H9 (cell line): ENCODE measurements at regions not wholly inside any gene's neighbourhood (a gene's known extent, or its start where the extent isn't known, plus 50 kb on each side); places are given as distances from the start of the nearest gene placed in this dataset.

Experiments used
- DNase-seq: peaks from one replicate; pipeline ENCODE4 v3.0.0-alpha.2; 2017
- H2AFZ ChIP-seq: one replicate; pipeline ENCODE4 v1.6.1; 2013; ENCODE audit warnings: mild to moderate bottlenecking, low read length, control low read depth, moderate library complexity
- H2AK5ac ChIP-seq: 2 replicates; pipeline ENCODE4 v1.6.1; 2013; ENCODE audit warnings: low read length, control low read depth, mixed read lengths; ENCODE audit not compliant: insufficient read length
- H2BK120ac ChIP-seq: one replicate; pipeline ENCODE4 v1.6.1; 2013; ENCODE audit warnings: low read depth, mild to moderate bottlenecking, low read length, control low read depth, inconsistent platforms; ENCODE audit not compliant: poor library complexity, severe bottlenecking
- H2BK12ac ChIP-seq: 2 replicates; pipeline ENCODE4 v1.6.1; 2013; ENCODE audit warnings: low read length, control low read depth, mixed read lengths, low read depth; ENCODE audit not compliant: insufficient read length
- H2BK15ac ChIP-seq: 2 replicates; pipeline ENCODE4 v1.6.1; 2013; ENCODE audit warnings: low read depth, low read length, control low read depth
- H2BK20ac ChIP-seq: one replicate; pipeline ENCODE4 v1.6.1; 2013; ENCODE audit warnings: low read depth, mild to moderate bottlenecking, low read length, control low read depth, inconsistent platforms; ENCODE audit not compliant: poor library complexity, severe bottlenecking
- H2BK5ac ChIP-seq: 2 replicates; pipeline ENCODE4 v1.6.1; 2013; ENCODE audit warnings: low read length, control low read depth, mixed read lengths; ENCODE audit not compliant: insufficient read length
- H3K14ac ChIP-seq: 2 replicates; pipeline ENCODE4 v1.6.1; 2013; ENCODE audit warnings: low read length, control low read depth; ENCODE audit not compliant: insufficient read depth
- H3K18ac ChIP-seq: 2 replicates; pipeline ENCODE4 v1.6.1; 2013; ENCODE audit warnings: low read depth, mild to moderate bottlenecking, mixed read lengths, low read length, control low read depth; ENCODE audit not compliant: insufficient read length
- H3K23ac ChIP-seq: 2 replicates; pipeline ENCODE4 v1.6.1; 2013; ENCODE audit warnings: low read length, control low read depth, mixed read lengths, low read depth; ENCODE audit not compliant: insufficient read length
- H3K23me2 ChIP-seq: 2 replicates; pipeline ENCODE4 v1.6.1; 2013; ENCODE audit warnings: low read depth, mild to moderate bottlenecking, mixed read lengths, low read length, control low read depth; ENCODE audit not compliant: insufficient read length, poor library complexity, severe bottlenecking
- H3K27ac ChIP-seq: 2 replicates; pipeline ENCODE4 v1.5.1; 2013; ENCODE audit warnings: low read length, control low read depth, mixed read lengths, low read depth; ENCODE audit not compliant: insufficient read length
- H3K27me3 ChIP-seq: 2 replicates; pipeline ENCODE4 v1.6.1; 2013; ENCODE audit warnings: low read length, control low read depth, inconsistent platforms; ENCODE audit not compliant: insufficient read depth
- H3K4ac ChIP-seq: 2 replicates; pipeline ENCODE4 v1.6.1; 2013; ENCODE audit warnings: low read depth, mild to moderate bottlenecking, control low read depth, inconsistent platforms, low read length, moderate library complexity
- H3K4me1 ChIP-seq: 2 replicates; pipeline ENCODE4 v1.6.1; 2013; ENCODE audit warnings: low read length, control low read depth, inconsistent platforms; ENCODE audit not compliant: insufficient read depth
- H3K4me2 ChIP-seq: 2 replicates; pipeline ENCODE4 v1.6.1; 2013; ENCODE audit warnings: low read length, control low read depth, mixed read lengths; ENCODE audit not compliant: insufficient read length, insufficient read depth
- H3K56ac ChIP-seq: 2 replicates; pipeline ENCODE4 v1.6.1; 2013; ENCODE audit warnings: low read depth, mild to moderate bottlenecking, mixed read lengths, low read length, control low read depth; ENCODE audit not compliant: insufficient read length
- H3K79me1 ChIP-seq: 2 replicates; pipeline ENCODE4 v1.6.1; 2013; ENCODE audit warnings: low read depth, mild to moderate bottlenecking, moderate library complexity, low read length, control low read depth, inconsistent platforms; ENCODE audit not compliant: insufficient read depth, poor library complexity, severe bottlenecking
- H3K79me2 ChIP-seq: 2 replicates; pipeline ENCODE4 v1.6.1; 2013; ENCODE audit warnings: low read length, control low read depth, inconsistent platforms; ENCODE audit not compliant: insufficient read depth
- H3K9ac ChIP-seq: 2 replicates; pipeline ENCODE4 v1.6.1; 2013; ENCODE audit warnings: low read length, control low read depth, mixed read lengths; ENCODE audit not compliant: insufficient read length; ENCODE audit errors: extremely low read depth
- H3K9me3 ChIP-seq: one replicate; pipeline ENCODE4 v1.6.1; 2013; ENCODE audit warnings: low read depth, low read length, inconsistent platforms; ENCODE audit not compliant: control insufficient read depth
- H3T11ph ChIP-seq: one replicate; pipeline ENCODE4 v1.6.1; 2013; ENCODE audit warnings: mild to moderate bottlenecking, low read length, control low read depth, inconsistent platforms
- H4K20me1 ChIP-seq: one replicate; pipeline ENCODE4 v1.6.1; 2013; ENCODE audit not compliant: control insufficient read depth, insufficient read length, insufficient read depth
- H4K5ac ChIP-seq: 2 replicates; pipeline ENCODE4 v1.6.1; 2013; ENCODE audit warnings: low read depth, mild to moderate bottlenecking, mixed read lengths, low read length, control low read depth; ENCODE audit not compliant: insufficient read length
- H4K8ac ChIP-seq: replicated peaks from 2 replicates; pipeline ENCODE4 v1.6.1; 2013; ENCODE audit warnings: low read length, control low read depth, mixed read lengths, low read depth; ENCODE audit not compliant: insufficient read length
- H4K91ac ChIP-seq: 2 replicates; pipeline ENCODE4 v1.6.1; 2013; ENCODE audit warnings: low read depth, mild to moderate bottlenecking, moderate library complexity, mixed read lengths, low read length, control low read depth; ENCODE audit not compliant: insufficient read length
- H3K27ac Mint-ChIP-seq, 3 experiments: 2 replicates in 2 of 3; 3 replicates in 1 of 3; pipeline ENCODE4 v1.8.0; 2020 to 2021; ENCODE audit warnings: mixed read lengths in 3 of 3, mild to moderate bottlenecking in 1 of 3, moderate library complexity in 1 of 3
- H3K27me3 Mint-ChIP-seq: 2 replicates; pipeline ENCODE4 v1.8.0; 2021; ENCODE audit warnings: low read depth, mild to moderate bottlenecking, moderate library complexity, mixed read lengths
- H3K36me3 Mint-ChIP-seq, 3 experiments: 2 replicates in 2 of 3; 3 replicates in 1 of 3; pipeline ENCODE4 v1.8.0; 2020 to 2021; ENCODE audit warnings: low read depth in 3 of 3, mixed read lengths in 3 of 3; ENCODE audit not compliant: insufficient read depth in 1 of 3
- H3K4me1 Mint-ChIP-seq, 2 experiments: 2 replicates each; pipeline ENCODE4 v1.8.0; 2020; ENCODE audit warnings: mixed read lengths in 2 of 2
- H3K4me3 Mint-ChIP-seq, 2 experiments: 2 replicates in 1 of 2; 3 replicates in 1 of 2; pipeline ENCODE4 v1.8.0; 2020 to 2021; ENCODE audit warnings: mild to moderate bottlenecking in 2 of 2, mixed read lengths in 2 of 2, moderate library complexity in 1 of 2
- H3K9me3 Mint-ChIP-seq, 2 experiments: 2 replicates in 1 of 2; 3 replicates in 1 of 2; pipeline ENCODE4 v1.8.0; 2020; ENCODE audit warnings: mild to moderate bottlenecking in 2 of 2, mixed read lengths in 2 of 2, moderate library complexity in 1 of 2
- TF ChIP-seq, protein P1 (sequence below): fragments of 200-600 bp; sonication (generic); conservative IDR thresholded peaks from 3 replicates; pipeline ENCODE4 v1.8.0; 2021; ENCODE audit warnings: antibody characterized with exemption, mild to moderate bottlenecking

DNA sequence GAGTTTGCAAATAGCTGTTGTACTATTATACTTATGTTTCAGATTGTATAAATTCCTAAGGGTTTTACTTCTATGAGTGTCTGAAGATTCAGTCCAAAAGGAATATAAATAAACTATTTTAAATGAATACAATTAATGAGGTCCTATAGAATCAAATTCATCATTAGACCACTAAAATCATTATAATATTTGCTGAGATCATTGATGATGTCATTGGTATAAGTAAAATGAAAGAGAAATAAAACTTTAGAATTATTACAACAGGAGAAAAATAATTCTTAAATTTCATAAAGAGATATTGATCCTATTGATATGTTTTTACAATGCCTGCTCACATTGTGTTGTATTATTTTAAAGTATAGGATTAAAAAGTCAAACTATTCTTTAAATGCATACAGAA lies 544.0 kb upstream of the ZWINT start:
- Mint-ChIP-seq H3K36me3 (no peaks in the 10 kb centered on the region), H3K27me3 (no peaks in the 10 kb centered on the region), H3K4me1 (no peaks in the 10 kb centered on the region), H3K4me3 (no peak overlapping the region), H3K27ac (no peak overlapping the region), H3K9me3 (no peaks in the 10 kb centered on the region)
- Histone ChIP-seq H2BK5ac (no peak overlapping the region), H4K8ac (no peak overlapping the region), H2AK5ac (no peak overlapping the region), H2BK20ac (no peak overlapping the region), H3K4ac (no peak overlapping the region), H3K79me1 (no peaks in the 10 kb centered on the region), H3K14ac (no peak overlapping the region), H3K4me1 (no peaks in the 10 kb centered on the region), H4K91ac (no peak overlapping the region), H3K18ac (no peak overlapping the region), H3T11ph (no peak overlapping the region), H4K5ac (no peak overlapping the region), H3K27ac (no peak overlapping the region), H2BK12ac (no peak overlapping the region), H3K23ac (no peak overlapping the region), H2BK120ac (no peak overlapping the region), H3K9me3 (no peaks in the 10 kb centered on the region), H3K23me2 (no peaks in the 10 kb centered on the region), H2BK15ac (no peak overlapping the region), H3K4me2 (no peak overlapping the region), H3K56ac (no peak overlapping the region), H3K79me2 (no peaks in the 10 kb centered on the region), H3K27me3 (no peaks in the 10 kb centered on the region), H2AFZ (no peak overlapping the region), H3K9ac (no peak overlapping the region), H4K20me1 (no peaks in the 10 kb centered on the region)
- DNase-seq = no peak
- TF ChIP-seq, protein P1, sequence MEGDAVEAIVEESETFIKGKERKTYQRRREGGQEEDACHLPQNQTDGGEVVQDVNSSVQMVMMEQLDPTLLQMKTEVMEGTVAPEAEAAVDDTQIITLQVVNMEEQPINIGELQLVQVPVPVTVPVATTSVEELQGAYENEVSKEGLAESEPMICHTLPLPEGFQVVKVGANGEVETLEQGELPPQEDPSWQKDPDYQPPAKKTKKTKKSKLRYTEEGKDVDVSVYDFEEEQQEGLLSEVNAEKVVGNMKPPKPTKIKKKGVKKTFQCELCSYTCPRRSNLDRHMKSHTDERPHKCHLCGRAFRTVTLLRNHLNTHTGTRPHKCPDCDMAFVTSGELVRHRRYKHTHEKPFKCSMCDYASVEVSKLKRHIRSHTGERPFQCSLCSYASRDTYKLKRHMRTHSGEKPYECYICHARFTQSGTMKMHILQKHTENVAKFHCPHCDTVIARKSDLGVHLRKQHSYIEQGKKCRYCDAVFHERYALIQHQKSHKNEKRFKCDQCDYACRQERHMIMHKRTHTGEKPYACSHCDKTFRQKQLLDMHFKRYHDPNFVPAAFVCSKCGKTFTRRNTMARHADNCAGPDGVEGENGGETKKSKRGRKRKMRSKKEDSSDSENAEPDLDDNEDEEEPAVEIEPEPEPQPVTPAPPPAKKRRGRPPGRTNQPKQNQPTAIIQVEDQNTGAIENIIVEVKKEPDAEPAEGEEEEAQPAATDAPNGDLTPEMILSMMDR = no peak
